CD4-positive, alpha-beta T cell (primary cell): ENCODE measurements at regions not wholly inside any gene's neighbourhood (a gene's known extent, or its start where the extent isn't known, plus 50 kb on each side); places are given as distances from the start of the nearest gene placed in this dataset.

Experiments used
- ATAC-seq: fragments of 200-7000 bp; cut with Tn5 transposase; one replicate; pipeline ENCODE4 v1.10.0; 2022; ENCODE audit warnings: mild to moderate bottlenecking; ENCODE audit not compliant: poor library complexity
- CTCF ChIA-PET: fragments of 350-600 bp; sonication (Branson Sonifier 250); formaldehyde crosslinking; loops from one replicate; lab custom pipeline; 2021; ENCODE audit warnings: antibody characterized with exemption, inconsistent platforms; lab: Charles Lee
- POLR2A ChIA-PET: fragments of 350-600 bp; sonication (Branson Sonifier 250); formaldehyde crosslinking; loops from one replicate; lab custom pipeline; 2021; ENCODE audit warnings: antibody characterized with exemption, inconsistent platforms; lab: Charles Lee
- DNase-seq, 14 experiments: peaks; one replicate each; pipeline ENCODE4 v3.0.0-alpha.2; 2013 to 2020; ENCODE audit warnings: mixed read lengths in 2 of 14
- H3K27ac ChIP-seq, 2 donors: one replicate each; pipeline versions ENCODE4 v1.5.1 to v1.7.0; 2013; ENCODE audit warnings: low read length in 2 of 2, low read depth in 1 of 2, mild to moderate bottlenecking in 1 of 2
- H3K27me3 ChIP-seq, 2 experiments: 1 replicate in 1 of 2; 2 replicates in 1 of 2; pipeline versions ENCODE4 v1.6.1 to v1.7.0; 2013; ENCODE audit warnings: low read length in 2 of 2, control low read depth in 1 of 2, mild to moderate bottlenecking in 1 of 2, moderate library complexity in 1 of 2; ENCODE audit not compliant: insufficient read depth in 2 of 2, control insufficient read depth in 1 of 2
- H3K36me3 ChIP-seq: one replicate; pipeline ENCODE4 v1.6.1; 2013; ENCODE audit warnings: low read length, control low read depth; ENCODE audit not compliant: insufficient read depth
- H3K4me1 ChIP-seq: one replicate; pipeline ENCODE4 v1.6.1; 2013; ENCODE audit warnings: low read length, control low read depth; ENCODE audit not compliant: insufficient read depth
- H3K4me3 ChIP-seq: one replicate; pipeline ENCODE4 v1.5.1; 2013; ENCODE audit warnings: mild to moderate bottlenecking, low read length, moderate library complexity
- H3K9me3 ChIP-seq, 2 experiments: 1 replicate in 1 of 2; 2 replicates in 1 of 2; pipeline versions ENCODE4 v1.6.1 to v1.7.0; 2013; ENCODE audit warnings: low read length in 2 of 2, mild to moderate bottlenecking in 2 of 2, control low read depth in 1 of 2, moderate library complexity in 1 of 2; ENCODE audit not compliant: control insufficient read depth in 1 of 2, insufficient read depth in 1 of 2
- H3K27ac Mint-ChIP-seq: one replicate; pipeline ENCODE4 v1.8.0; 2020; ENCODE audit warnings: mixed read lengths
- H3K27me3 Mint-ChIP-seq: one replicate; pipeline ENCODE4 v1.8.0; 2021; ENCODE audit warnings: mixed read lengths
- H3K36me3 Mint-ChIP-seq: one replicate; pipeline ENCODE4 v1.8.0; 2021; ENCODE audit warnings: low read depth, mixed read lengths
- H3K4me1 Mint-ChIP-seq: one replicate; pipeline ENCODE4 v1.8.0; 2021; ENCODE audit warnings: low read depth, mixed read lengths
- H3K4me3 Mint-ChIP-seq: one replicate; pipeline ENCODE4 v1.8.0; 2020; ENCODE audit warnings: mild to moderate bottlenecking, mixed read lengths
- H3K9me3 Mint-ChIP-seq: one replicate; pipeline ENCODE4 v1.8.0; 2020; ENCODE audit warnings: mixed read lengths
- CTCF ChIP-seq: fragments of 200-600 bp; IDR thresholded peaks from one replicate; pipeline ENCODE4 v1.8.0; 2022; ENCODE audit warnings: antibody characterized with exemption, mild to moderate bottlenecking
- intact Hi-C, 2 experiments: fragments of 100-400 bp; cut with DNase I in 1 of 2; cut with micrococcal nuclease in 1 of 2; formaldehyde crosslinking; loops; one replicate each; pipeline versions ENCODE4 v1.15.1 to v1.9.0; 2023 to 2025; cut with DNase I, micrococcal nuclease

GRCh38 chr11:20213790-20214189 is 53.5 kb upstream of the DBX1 start:
- H3K36me3 Mint-ChIP-seq = no peaks in the 10 kb centered on the region
- Histone ChIP-seq H3K9me3 (peaks cover 0 to 3% of the 10 kb centered on the region in 2 experiments), H3K4me1 (no peaks in the 10 kb centered on the region), H3K4me3 (no peak overlapping the region), H3K27ac (no peak overlapping the region), H3K36me3 (no peaks in the 10 kb centered on the region), H3K27me3 (peaks cover 10 to 25% of the 10 kb centered on the region in 2 experiments)
- ChIA-PET POLR2A (no interaction called here), CTCF (no interaction called here)
- H3K9me3 Mint-ChIP-seq = no peaks in the 10 kb centered on the region
- no peak overlapping the region for H3K4me3 Mint-ChIP-seq
- DNase-seq (no peak), ATAC-seq (no peak)
- no peaks in the 10 kb centered on the region for H3K4me1 Mint-ChIP-seq
- H3K27ac Mint-ChIP-seq = no peak overlapping the region
- no peak for TF ChIP-seq CTCF
- peaks cover 30% of the 10 kb centered on the region for H3K27me3 Mint-ChIP-seq
- intact Hi-C loops = no loop called here

- no peak overlapping the region for H3K4me3 ChIP-seq
- no peaks in the 10 kb centered on the region for H3K36me3 ChIP-seq
- H3K27ac ChIP-seq = no peak overlapping the region
- Mint-ChIP-seq H3K9me3 (no peaks in the 10 kb centered on the region), H3K4me3 (no peak overlapping the region), H3K4me1 (no peaks in the 10 kb centered on the region), H3K27ac (no peak overlapping the region), H3K36me3 (no peaks in the 10 kb centered on the region), H3K27me3 (peaks cover 51% of the 10 kb centered on the region)
- peaks cover 29 to 45% of the 10 kb centered on the region in 2 experiments for H3K27me3 ChIP-seq
- peaks cover 0 to 7% of the 10 kb centered on the region in 2 experiments for H3K9me3 ChIP-seq
- intact Hi-C loops = no loop called here
- ChIA-PET POLR2A (no interaction called here), CTCF (no interaction called here)
- ATAC-seq = no peak
- no peaks in the 10 kb centered on the region for H3K4me1 ChIP-seq
- no peak for DNase-seq
- TF ChIP-seq CTCF = no peak
These were observed 51.4 kb upstream of the DBX1 start for GRCh38 chr11:20211691-20212090.
